ENCODE measurements at regions not wholly inside any gene's neighbourhood (a gene's known extent, or its start where the extent isn't known, plus 50 kb on each side); places are given as distances from the start of the nearest gene placed in this dataset.
A peak's percentile ranks its signal among the peaks of the same experiment; 100 is the strongest.

DNA sequence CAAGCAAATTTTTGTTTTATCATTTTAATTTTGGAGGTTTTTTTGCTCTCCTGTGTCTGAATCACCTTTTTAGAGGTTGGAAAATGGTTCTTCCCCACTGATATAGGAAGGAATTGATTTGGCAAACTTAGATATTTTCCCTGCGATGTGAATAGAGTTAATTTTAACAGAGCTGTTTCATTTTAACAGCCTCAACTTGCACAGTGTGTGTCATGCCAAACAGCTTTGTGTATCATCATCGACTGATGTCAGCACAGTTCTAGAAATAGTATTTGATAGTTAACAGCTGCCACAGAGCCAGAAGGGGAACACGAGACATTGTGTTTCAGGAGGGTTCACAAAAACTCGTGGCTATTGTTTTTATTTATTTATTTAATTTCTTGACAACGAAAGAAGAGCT lies 243.1 kb upstream of the FOXN3 start:
- H3K4me3 ChIP-seq (ENCODE audit: low read depth, low read length): no peak overlapping the region
- TF ChIP-seq, protein P1, sequence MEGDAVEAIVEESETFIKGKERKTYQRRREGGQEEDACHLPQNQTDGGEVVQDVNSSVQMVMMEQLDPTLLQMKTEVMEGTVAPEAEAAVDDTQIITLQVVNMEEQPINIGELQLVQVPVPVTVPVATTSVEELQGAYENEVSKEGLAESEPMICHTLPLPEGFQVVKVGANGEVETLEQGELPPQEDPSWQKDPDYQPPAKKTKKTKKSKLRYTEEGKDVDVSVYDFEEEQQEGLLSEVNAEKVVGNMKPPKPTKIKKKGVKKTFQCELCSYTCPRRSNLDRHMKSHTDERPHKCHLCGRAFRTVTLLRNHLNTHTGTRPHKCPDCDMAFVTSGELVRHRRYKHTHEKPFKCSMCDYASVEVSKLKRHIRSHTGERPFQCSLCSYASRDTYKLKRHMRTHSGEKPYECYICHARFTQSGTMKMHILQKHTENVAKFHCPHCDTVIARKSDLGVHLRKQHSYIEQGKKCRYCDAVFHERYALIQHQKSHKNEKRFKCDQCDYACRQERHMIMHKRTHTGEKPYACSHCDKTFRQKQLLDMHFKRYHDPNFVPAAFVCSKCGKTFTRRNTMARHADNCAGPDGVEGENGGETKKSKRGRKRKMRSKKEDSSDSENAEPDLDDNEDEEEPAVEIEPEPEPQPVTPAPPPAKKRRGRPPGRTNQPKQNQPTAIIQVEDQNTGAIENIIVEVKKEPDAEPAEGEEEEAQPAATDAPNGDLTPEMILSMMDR (IDR thresholded peaks at IDR 0.05; ENCODE audit: control insufficient read depth, extremely low read depth, insufficient read depth): no peak
- no peak for DNase-seq (ENCODE audit: low read depth)

DNA sequence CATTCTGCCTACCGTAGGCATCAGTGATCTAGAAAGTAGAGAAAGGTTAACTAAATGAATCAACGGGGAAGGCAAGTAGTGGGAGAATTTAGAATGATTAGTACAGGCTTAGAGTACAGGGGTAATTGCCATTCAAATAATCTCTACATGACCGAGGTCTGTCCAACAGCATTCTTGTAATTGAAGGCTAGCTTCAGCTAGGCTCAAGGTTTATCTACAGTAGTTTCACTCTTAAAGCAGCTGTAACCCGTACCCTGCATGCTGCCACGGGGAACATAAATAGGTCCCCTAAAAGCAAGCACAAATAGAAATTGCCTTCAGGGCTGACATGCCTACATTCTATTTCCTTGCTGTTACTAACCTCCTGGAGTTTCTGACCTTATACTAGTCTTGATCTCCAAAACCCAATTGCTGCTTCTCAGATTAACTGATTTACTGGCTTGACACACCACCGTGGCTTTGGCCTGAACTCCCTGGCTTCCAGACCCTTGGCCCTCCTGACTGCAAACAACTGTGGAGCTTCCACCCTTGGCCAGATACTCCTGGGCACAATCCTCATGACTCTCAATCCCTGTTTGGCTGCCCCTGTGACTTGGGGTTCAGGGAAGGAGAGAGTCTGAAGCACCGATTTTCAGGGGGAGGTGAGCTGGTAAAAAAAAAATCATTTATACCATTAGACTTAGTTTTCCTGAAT lies 242.1 kb upstream of the FOXN3 start:
- no peak for DNase-seq (ENCODE audit: low read depth)
- H3K4me3 ChIP-seq (ENCODE audit: low read depth, low read length): no peak overlapping the region
- TF ChIP-seq, protein P1 (IDR thresholded peaks at IDR 0.05; ENCODE audit: control insufficient read depth, extremely low read depth, insufficient read depth): no peak

DNA sequence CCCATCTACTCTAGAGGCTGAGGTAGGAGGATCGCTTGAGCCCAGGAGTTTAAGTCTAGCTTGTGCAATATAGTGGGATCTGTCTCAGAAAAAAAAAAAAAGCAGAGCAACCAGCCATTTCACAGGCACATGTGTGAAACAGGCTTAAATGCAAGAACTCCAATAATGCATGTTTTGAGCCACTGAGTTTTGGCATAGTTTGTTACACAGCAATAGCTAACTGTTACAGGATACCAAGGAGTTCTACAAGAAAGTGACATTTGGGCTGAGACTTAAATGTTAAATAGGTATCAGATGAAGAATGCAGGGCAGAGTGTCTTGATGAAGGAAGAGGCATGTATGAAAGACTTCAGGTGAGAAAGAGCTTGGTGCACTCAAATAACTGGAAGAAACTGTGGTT lies 240.0 kb upstream of the FOXN3 start:
- TF ChIP-seq, protein P1 (IDR thresholded peaks at IDR 0.05; ENCODE audit: control insufficient read depth, extremely low read depth, insufficient read depth): no peak
- no peak overlapping the region for H3K4me3 ChIP-seq (ENCODE audit: low read depth, low read length)
- DNase-seq (ENCODE audit: low read depth): no peak

DNA sequence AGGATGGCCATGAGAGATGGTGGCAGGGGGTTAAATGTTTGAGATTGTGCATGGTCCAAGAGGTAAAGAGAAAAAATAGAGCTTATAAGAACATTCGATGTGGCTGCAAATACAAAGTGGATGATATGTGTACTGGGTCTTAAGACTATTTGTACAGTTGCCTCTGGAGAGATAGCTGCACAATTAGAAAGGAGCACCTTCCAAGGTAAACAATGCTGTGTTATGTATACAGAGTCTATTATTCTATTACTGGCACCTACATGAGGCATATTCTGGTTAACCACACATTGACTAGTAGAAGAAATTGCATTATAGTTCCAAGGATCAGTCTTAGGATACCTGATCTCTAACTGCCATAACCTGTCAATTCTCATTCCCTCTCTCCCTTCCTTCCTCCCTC lies 238.0 kb upstream of the FOXN3 start:
- no peak overlapping the region for H3K4me3 ChIP-seq (ENCODE audit: low read depth, low read length)
- peak; percentile 86 for DNase-seq (ENCODE audit: low read depth)
- TF ChIP-seq, protein P1 (IDR thresholded peaks at IDR 0.05; ENCODE audit: control insufficient read depth, extremely low read depth, insufficient read depth): no peak

DNA sequence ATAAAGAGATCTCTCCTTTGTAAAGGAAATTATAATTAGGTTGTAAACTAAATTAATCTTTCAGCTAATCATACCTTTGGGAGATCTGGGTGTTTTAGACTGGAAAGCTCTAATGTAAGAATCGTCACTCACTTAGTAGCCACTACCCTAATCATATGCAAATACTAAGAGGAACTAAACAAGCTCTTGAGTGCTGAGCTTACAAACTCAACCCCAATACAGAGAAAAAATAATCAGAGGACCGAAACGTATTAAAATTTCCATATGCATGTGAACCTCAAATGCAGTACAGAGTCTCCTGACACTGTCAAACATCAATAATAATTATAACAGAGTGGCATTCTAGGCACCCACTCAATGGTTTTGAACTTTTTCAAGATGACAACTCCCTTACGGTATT lies 235.3 kb upstream of the FOXN3 start:
- DNase-seq (ENCODE audit: low read depth): no peak
- no peak overlapping the region for H3K4me3 ChIP-seq (ENCODE audit: low read depth, low read length)
- TF ChIP-seq, protein P1 (IDR thresholded peaks at IDR 0.05; ENCODE audit: control insufficient read depth, extremely low read depth, insufficient read depth): no peak

DNA sequence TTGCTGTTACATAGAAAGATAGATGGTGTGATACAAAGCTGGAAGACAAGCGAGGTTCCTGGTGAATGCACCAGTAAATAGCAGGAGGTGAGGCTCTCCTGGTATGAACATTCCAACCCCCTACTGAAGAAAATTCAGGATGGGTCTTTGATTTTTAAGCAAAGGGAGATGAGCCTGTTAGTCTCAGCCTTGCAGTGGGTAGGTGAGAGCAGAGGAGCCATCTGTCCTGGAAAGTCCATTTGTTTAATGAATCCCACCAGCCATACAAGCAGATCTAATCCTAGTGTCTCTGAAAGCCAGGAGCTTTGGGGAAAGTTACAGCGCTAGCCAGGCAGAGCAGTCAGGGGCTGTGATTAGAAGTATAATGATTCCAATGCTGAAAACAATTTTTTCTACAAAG lies 234.8 kb upstream of the FOXN3 start:
- H3K4me3 ChIP-seq (ENCODE audit: low read depth, low read length): no peak overlapping the region
- TF ChIP-seq, protein P1 (IDR thresholded peaks at IDR 0.05; ENCODE audit: control insufficient read depth, extremely low read depth, insufficient read depth): no peak
- DNase-seq (ENCODE audit: low read depth): no peak
